ENCODE measurements at regions not wholly inside any gene's neighbourhood (a gene's known extent, or its start where the extent isn't known, plus 50 kb on each side); places are given as distances from the start of the nearest gene placed in this dataset.

- Histone ChIP-seq H3K4me3 (replicated peaks in 1 of 3; ENCODE audit: low read depth in 2 of 3, low read length in 3 of 3) (no peak overlapping the region), H3K4me2 (replicated peaks; ENCODE audit: extremely low read depth, low read length, poor library complexity, severe bottlenecking) (no peak overlapping the region), H3K9me3 (replicated peaks in 1 of 2; ENCODE audit: control insufficient read depth in 1 of 2, insufficient read depth in 1 of 2, low read length in 2 of 2) (no peaks in the 10 kb centered on the region), H3K79me2 (ENCODE audit: insufficient read depth, low read length) (no peaks in the 10 kb centered on the region), H3K36me3 (replicated peaks in 1 of 2; ENCODE audit: control insufficient read depth in 1 of 2, insufficient read depth in 2 of 2, low read length in 2 of 2) (no peaks in the 10 kb centered on the region), H3K27me3 (ENCODE audit: control insufficient read depth in 2 of 2, insufficient read depth in 2 of 2, low read length in 2 of 2) (no peaks in the 10 kb centered on the region), H4K20me1 (ENCODE audit: insufficient read depth, low read length) (no peaks in the 10 kb centered on the region), H3K4me1 (ENCODE audit: control insufficient read depth in 1 of 2, insufficient read depth in 2 of 2, low read length in 2 of 2) (no peaks in the 10 kb centered on the region), H3K27ac (ENCODE audit: low read depth in 1 of 2, low read length in 2 of 2) (no peak overlapping the region), H3K9ac (ENCODE audit: insufficient read depth, low read length, poor library complexity, severe bottlenecking) (no peak overlapping the region), H2AFZ (ENCODE audit: insufficient read depth, low read depth, low read length, poor library complexity, severe bottlenecking) (no peak overlapping the region)
- H3K9me3 Mint-ChIP-seq: peaks cover 0 to 2% (median 0%) of the 10 kb centered on the region in 7 donors
- no peaks in the 10 kb centered on the region for H3K36me3 Mint-ChIP-seq
- peaks cover 0 to 1% (median 0%) of the 10 kb centered on the region in 3 donors for H3K27me3 Mint-ChIP-seq (ENCODE audit: low read depth in 3 of 3)
- TF ChIP-seq, protein P1, sequence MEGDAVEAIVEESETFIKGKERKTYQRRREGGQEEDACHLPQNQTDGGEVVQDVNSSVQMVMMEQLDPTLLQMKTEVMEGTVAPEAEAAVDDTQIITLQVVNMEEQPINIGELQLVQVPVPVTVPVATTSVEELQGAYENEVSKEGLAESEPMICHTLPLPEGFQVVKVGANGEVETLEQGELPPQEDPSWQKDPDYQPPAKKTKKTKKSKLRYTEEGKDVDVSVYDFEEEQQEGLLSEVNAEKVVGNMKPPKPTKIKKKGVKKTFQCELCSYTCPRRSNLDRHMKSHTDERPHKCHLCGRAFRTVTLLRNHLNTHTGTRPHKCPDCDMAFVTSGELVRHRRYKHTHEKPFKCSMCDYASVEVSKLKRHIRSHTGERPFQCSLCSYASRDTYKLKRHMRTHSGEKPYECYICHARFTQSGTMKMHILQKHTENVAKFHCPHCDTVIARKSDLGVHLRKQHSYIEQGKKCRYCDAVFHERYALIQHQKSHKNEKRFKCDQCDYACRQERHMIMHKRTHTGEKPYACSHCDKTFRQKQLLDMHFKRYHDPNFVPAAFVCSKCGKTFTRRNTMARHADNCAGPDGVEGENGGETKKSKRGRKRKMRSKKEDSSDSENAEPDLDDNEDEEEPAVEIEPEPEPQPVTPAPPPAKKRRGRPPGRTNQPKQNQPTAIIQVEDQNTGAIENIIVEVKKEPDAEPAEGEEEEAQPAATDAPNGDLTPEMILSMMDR (IDR thresholded peaks at IDR 0.05): no peak
- no peak overlapping the region for H3K4me3 Mint-ChIP-seq
- H3K4me1 Mint-ChIP-seq: no peaks in the 10 kb centered on the region
- no peak for DNase-seq
- intact Hi-C loops (cut with micrococcal nuclease): no loop called here
- no peak overlapping the region for H3K27ac Mint-ChIP-seq
- 86% methylated on average over 1 of the region's 2 CpGs for WGBS (ENCODE audit: insufficient coverage)
Observed at GRCh38 chr12:118921761-118922160, 59.6 kb upstream of the SRRM4 start.

GRCh38 chr12:118922405-118922804, 58.9 kb upstream of the SRRM4 start:
- Mint-ChIP-seq H3K36me3 (no peaks in the 10 kb centered on the region), H3K4me3 (no peak overlapping the region), H3K4me1 (no peaks in the 10 kb centered on the region), H3K27ac (no peak overlapping the region), H3K27me3 (ENCODE audit: low read depth in 3 of 3) (peaks cover 0 to 1% (median 0%) of the 10 kb centered on the region in 3 donors), H3K9me3 (peaks cover 0 to 2% (median 0%) of the 10 kb centered on the region in 7 donors)
- DNase-seq: no peak
- H3K9me3 ChIP-seq (replicated peaks in 1 of 2; ENCODE audit: control insufficient read depth in 1 of 2, insufficient read depth in 1 of 2, low read length in 2 of 2): no peaks in the 10 kb centered on the region
- intact Hi-C loops (cut with micrococcal nuclease): no loop called here
- H3K27ac ChIP-seq (ENCODE audit: low read depth in 1 of 2, low read length in 2 of 2): no peak overlapping the region
- no peaks in the 10 kb centered on the region for H3K4me1 ChIP-seq (ENCODE audit: control insufficient read depth in 1 of 2, insufficient read depth in 2 of 2, low read length in 2 of 2)
- WGBS (ENCODE audit: insufficient coverage): 33% methylated on average over 2 of the region's 2 CpGs
- no peak overlapping the region for H3K4me3 ChIP-seq (replicated peaks in 1 of 3; ENCODE audit: low read depth in 2 of 3, low read length in 3 of 3)
- H4K20me1 ChIP-seq (ENCODE audit: insufficient read depth, low read length): no peaks in the 10 kb centered on the region
- H3K79me2 ChIP-seq (ENCODE audit: insufficient read depth, low read length): no peaks in the 10 kb centered on the region
- H3K27me3 ChIP-seq (ENCODE audit: control insufficient read depth in 2 of 2, insufficient read depth in 2 of 2, low read length in 2 of 2): no peaks in the 10 kb centered on the region
- no peak overlapping the region for H3K4me2 ChIP-seq (replicated peaks; ENCODE audit: extremely low read depth, low read length, poor library complexity, severe bottlenecking)
- no peaks in the 10 kb centered on the region for H3K36me3 ChIP-seq (replicated peaks in 1 of 2; ENCODE audit: control insufficient read depth in 1 of 2, insufficient read depth in 2 of 2, low read length in 2 of 2)
- TF ChIP-seq, protein P1 (IDR thresholded peaks at IDR 0.05): no peak
- H3K9ac ChIP-seq (ENCODE audit: insufficient read depth, low read length, poor library complexity, severe bottlenecking): no peak overlapping the region
- no peak overlapping the region for H2AFZ ChIP-seq (ENCODE audit: insufficient read depth, low read depth, low read length, poor library complexity, severe bottlenecking)
